ENCODE measurements at regions not wholly inside any gene's neighbourhood (a gene's known extent, or its start where the extent isn't known, plus 50 kb on each side); places are given as distances from the start of the nearest gene placed in this dataset.

DNA sequence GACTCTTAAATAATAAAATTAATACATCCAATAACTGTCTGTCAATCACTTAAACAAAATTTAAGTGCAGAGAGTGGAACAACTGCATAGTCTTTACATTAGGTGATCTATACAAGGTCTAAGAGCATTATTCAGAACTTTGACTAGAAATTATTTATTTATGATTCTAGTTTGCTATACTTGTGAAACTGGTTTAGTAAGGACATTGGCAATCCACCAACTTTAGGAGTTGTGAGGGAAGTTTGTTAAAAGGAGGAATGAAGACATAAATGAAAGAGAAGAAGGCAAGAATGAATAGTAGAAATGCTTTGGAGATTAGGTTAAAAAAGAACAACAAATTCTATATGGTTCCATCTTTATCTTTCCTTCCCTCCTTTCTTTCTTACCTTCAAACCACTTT lies 217.5 kb downstream of the GPD2 start:
- Histone ChIP-seq H3K27me3 (ENCODE audit: insufficient read depth, low read depth, low read length) (no peaks in the 10 kb centered on the region), H3K27ac (ENCODE audit: low read length) (no peak overlapping the region), H3K79me2 (replicated peaks; ENCODE audit: insufficient read depth, low read length) (no peaks in the 10 kb centered on the region)

DNA sequence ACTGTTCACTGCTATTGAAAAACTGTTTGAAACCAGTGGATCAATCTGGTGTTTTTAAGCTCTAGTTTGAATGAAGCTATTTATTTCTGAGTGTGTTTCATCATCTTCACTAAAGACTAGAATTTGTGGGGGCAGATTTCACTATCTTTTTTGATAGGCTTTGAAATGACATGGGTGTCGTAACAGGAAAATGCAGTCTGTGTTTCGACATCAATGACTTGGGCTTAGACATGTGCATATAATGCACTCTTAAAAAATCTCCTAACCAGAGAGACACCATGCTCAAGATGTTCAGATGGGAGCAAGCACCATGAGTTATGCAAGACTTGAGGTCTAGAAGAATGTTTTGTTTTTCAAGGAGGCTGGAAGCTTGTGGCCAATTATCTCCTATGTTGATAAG lies 221.6 kb downstream of the GPD2 start:
- Histone ChIP-seq H3K4me3 (ENCODE audit: low read length) (no peak overlapping the region), H3K9ac (ENCODE audit: low read length) (no peak overlapping the region), H4K20me1 (ENCODE audit: insufficient read depth) (no peaks in the 10 kb centered on the region), H3K27ac (ENCODE audit: low read length) (no peak overlapping the region), H3K9me2 (ENCODE audit: insufficient read depth, low read length) (no peaks in the 10 kb centered on the region), H3K27me3 (ENCODE audit: insufficient read depth, low read depth, low read length) (no peaks in the 10 kb centered on the region), H3K9me3 (ENCODE audit: low read length) (no peaks in the 10 kb centered on the region), H3K36me3 (ENCODE audit: insufficient read depth, low read length) (no peaks in the 10 kb centered on the region), H3K4me2 (ENCODE audit: low read length) (no peak overlapping the region), H3F3A (ENCODE audit: insufficient read depth, low read length, poor library complexity, severe bottlenecking) (no peaks in the 10 kb centered on the region), H2AFZ (ENCODE audit: low read depth, low read length) (no peak overlapping the region), H3K79me2 (replicated peaks; ENCODE audit: insufficient read depth, low read length) (no peaks in the 10 kb centered on the region)
- TF ChIP-seq POLR2AphosphoS5 (IDR thresholded peaks at IDR 0.05) (no peak), MXI1 (conservative IDR thresholded peaks at IDR 0.05; ENCODE audit: poor library complexity, severe bottlenecking) (no peak), EP300 (conservative IDR thresholded peaks at IDR 0.05; ENCODE audit: poor library complexity, severe bottlenecking) (no peak), EZH2 (IDR thresholded peaks at IDR 0.05; ENCODE audit: borderline replicate concordance, insufficient read depth, low read length, poor library complexity, severe bottlenecking) (no peak), TAF1 (IDR thresholded peaks at IDR 0.05; ENCODE audit: low read depth) (no peak), SMC3 (conservative IDR thresholded peaks at IDR 0.05; ENCODE audit: poor library complexity) (no peak), RAD21 (conservative IDR thresholded peaks at IDR 0.05) (no peak)
- TF ChIP-seq, protein P1, sequence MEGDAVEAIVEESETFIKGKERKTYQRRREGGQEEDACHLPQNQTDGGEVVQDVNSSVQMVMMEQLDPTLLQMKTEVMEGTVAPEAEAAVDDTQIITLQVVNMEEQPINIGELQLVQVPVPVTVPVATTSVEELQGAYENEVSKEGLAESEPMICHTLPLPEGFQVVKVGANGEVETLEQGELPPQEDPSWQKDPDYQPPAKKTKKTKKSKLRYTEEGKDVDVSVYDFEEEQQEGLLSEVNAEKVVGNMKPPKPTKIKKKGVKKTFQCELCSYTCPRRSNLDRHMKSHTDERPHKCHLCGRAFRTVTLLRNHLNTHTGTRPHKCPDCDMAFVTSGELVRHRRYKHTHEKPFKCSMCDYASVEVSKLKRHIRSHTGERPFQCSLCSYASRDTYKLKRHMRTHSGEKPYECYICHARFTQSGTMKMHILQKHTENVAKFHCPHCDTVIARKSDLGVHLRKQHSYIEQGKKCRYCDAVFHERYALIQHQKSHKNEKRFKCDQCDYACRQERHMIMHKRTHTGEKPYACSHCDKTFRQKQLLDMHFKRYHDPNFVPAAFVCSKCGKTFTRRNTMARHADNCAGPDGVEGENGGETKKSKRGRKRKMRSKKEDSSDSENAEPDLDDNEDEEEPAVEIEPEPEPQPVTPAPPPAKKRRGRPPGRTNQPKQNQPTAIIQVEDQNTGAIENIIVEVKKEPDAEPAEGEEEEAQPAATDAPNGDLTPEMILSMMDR (IDR thresholded peaks at IDR 0.05; ENCODE audit: poor library complexity, severe bottlenecking) = no peak
- TF ChIP-seq, protein P2, sequence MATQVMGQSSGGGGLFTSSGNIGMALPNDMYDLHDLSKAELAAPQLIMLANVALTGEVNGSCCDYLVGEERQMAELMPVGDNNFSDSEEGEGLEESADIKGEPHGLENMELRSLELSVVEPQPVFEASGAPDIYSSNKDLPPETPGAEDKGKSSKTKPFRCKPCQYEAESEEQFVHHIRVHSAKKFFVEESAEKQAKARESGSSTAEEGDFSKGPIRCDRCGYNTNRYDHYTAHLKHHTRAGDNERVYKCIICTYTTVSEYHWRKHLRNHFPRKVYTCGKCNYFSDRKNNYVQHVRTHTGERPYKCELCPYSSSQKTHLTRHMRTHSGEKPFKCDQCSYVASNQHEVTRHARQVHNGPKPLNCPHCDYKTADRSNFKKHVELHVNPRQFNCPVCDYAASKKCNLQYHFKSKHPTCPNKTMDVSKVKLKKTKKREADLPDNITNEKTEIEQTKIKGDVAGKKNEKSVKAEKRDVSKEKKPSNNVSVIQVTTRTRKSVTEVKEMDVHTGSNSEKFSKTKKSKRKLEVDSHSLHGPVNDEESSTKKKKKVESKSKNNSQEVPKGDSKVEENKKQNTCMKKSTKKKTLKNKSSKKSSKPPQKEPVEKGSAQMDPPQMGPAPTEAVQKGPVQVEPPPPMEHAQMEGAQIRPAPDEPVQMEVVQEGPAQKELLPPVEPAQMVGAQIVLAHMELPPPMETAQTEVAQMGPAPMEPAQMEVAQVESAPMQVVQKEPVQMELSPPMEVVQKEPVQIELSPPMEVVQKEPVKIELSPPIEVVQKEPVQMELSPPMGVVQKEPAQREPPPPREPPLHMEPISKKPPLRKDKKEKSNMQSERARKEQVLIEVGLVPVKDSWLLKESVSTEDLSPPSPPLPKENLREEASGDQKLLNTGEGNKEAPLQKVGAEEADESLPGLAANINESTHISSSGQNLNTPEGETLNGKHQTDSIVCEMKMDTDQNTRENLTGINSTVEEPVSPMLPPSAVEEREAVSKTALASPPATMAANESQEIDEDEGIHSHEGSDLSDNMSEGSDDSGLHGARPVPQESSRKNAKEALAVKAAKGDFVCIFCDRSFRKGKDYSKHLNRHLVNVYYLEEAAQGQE (IDR thresholded peaks at IDR 0.05; ENCODE audit: borderline replicate concordance) = no peak

More for the DNA sequence above, 217.5 kb downstream of the GPD2 start:
- no peak overlapping the region for H3K9ac ChIP-seq (ENCODE audit: low read length)
- no peak overlapping the region for H3K4me2 ChIP-seq (ENCODE audit: low read length)
- no peaks in the 10 kb centered on the region for H3K9me3 ChIP-seq (ENCODE audit: low read length)
- no peaks in the 10 kb centered on the region for H3K36me3 ChIP-seq (ENCODE audit: insufficient read depth, low read length)
- H3F3A ChIP-seq (ENCODE audit: insufficient read depth, low read length, poor library complexity, severe bottlenecking) = no peaks in the 10 kb centered on the region
- H3K9me2 ChIP-seq (ENCODE audit: insufficient read depth, low read length) = no peaks in the 10 kb centered on the region
- TF ChIP-seq, protein P1 (IDR thresholded peaks at IDR 0.05; ENCODE audit: poor library complexity, severe bottlenecking) = no peak
- TF ChIP-seq EZH2 (IDR thresholded peaks at IDR 0.05; ENCODE audit: borderline replicate concordance, insufficient read depth, low read length, poor library complexity, severe bottlenecking) (no peak), SMC3 (conservative IDR thresholded peaks at IDR 0.05; ENCODE audit: poor library complexity) (no peak), EP300 (conservative IDR thresholded peaks at IDR 0.05; ENCODE audit: poor library complexity, severe bottlenecking) (no peak), POLR2AphosphoS5 (IDR thresholded peaks at IDR 0.05) (no peak), RAD21 (conservative IDR thresholded peaks at IDR 0.05) (no peak)
- no peak overlapping the region for H3K4me3 ChIP-seq (ENCODE audit: low read length)
- H2AFZ ChIP-seq (ENCODE audit: low read depth, low read length) = no peak overlapping the region
- H4K20me1 ChIP-seq (ENCODE audit: insufficient read depth) = no peaks in the 10 kb centered on the region
